ENCODE measurements at regions not wholly inside any gene's neighbourhood (a gene's known extent, or its start where the extent isn't known, plus 50 kb on each side); places are given as distances from the start of the nearest gene placed in this dataset.

DNA sequence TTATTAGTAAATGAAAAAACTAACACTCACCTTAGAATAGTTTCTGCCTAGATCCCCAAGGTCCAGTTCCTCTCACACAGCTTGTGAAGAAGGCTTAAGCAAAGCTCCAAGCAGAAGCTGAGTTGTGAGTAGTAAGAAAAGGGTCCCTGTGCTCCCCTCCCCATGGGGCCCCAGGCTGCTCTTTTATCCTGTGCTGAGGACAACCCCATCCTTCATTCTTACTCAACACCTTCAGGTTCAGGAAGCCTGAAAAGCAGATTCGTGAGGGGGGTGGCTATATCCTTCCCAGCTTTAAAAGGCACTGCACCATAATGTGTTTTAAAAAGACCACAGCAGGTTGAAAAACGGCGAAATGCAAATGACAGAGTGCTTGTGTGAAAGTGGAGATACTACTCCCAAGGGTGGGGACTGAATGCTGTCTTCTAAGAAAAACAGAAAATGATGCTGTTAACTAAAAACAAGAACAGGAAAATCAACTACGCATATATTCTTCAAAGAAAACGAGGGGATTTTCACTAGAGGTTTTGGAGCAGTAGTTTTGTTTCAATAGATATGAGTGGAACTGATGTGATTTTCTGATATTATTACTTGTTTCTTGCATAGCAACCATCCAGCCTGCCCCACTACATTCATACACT lies 182.7 kb downstream of the KTN1 start:
- peaks cover 16% of the 10 kb centered on the region for H3K27me3 ChIP-seq (ENCODE audit: control insufficient read depth, insufficient read depth, low read length)
- H3K27ac ChIP-seq (ENCODE audit: low read depth, low read length): no peak overlapping the region
- no peak for DNase-seq (ENCODE audit: low read depth, low spot score)
- CTCF ChIA-PET: interaction anchor here (0.5 kb wide), 1 partner anchor 59 kb away, joined by 3 read pairs; no protein-coding TSS in a partner anchor
- no peak overlapping the region for H3K4me3 ChIP-seq (ENCODE audit: low read depth, low read length)
- TF ChIP-seq, protein P1, sequence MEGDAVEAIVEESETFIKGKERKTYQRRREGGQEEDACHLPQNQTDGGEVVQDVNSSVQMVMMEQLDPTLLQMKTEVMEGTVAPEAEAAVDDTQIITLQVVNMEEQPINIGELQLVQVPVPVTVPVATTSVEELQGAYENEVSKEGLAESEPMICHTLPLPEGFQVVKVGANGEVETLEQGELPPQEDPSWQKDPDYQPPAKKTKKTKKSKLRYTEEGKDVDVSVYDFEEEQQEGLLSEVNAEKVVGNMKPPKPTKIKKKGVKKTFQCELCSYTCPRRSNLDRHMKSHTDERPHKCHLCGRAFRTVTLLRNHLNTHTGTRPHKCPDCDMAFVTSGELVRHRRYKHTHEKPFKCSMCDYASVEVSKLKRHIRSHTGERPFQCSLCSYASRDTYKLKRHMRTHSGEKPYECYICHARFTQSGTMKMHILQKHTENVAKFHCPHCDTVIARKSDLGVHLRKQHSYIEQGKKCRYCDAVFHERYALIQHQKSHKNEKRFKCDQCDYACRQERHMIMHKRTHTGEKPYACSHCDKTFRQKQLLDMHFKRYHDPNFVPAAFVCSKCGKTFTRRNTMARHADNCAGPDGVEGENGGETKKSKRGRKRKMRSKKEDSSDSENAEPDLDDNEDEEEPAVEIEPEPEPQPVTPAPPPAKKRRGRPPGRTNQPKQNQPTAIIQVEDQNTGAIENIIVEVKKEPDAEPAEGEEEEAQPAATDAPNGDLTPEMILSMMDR (IDR thresholded peaks at IDR 0.05; ENCODE audit: low read depth, low read length): no peak
- no peaks in the 10 kb centered on the region for H3K9me3 ChIP-seq (ENCODE audit: control insufficient read depth, insufficient read depth, low read length)
- POLR2A ChIA-PET: no interaction called here

DNA sequence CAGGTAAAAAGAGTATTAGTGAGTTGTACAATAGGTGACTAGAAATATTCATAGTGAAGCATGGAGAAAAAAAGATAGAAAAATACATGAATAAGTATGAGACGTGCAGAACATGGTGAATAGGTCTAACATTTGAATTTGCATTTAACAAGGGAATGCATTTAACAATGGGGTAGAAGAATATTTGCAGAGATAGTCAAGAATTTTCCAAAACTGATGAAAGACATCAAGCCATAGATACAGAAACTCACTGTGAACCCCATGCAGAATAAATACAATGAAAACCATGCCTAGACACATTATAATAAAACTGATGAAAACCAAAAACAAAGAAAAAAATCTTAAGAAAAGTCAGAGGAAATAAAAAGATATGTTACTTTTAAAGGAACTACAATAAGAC lies 184.8 kb downstream of the KTN1 start:
- H3K27me3 ChIP-seq (ENCODE audit: control insufficient read depth, insufficient read depth, low read length): peaks cover 12% of the 10 kb centered on the region
- CTCF ChIA-PET: interaction anchor here (1.4 kb wide), 1 partner anchor 33 kb away, joined by 7 read pairs; no protein-coding TSS in a partner anchor
- no peaks in the 10 kb centered on the region for H3K9me3 ChIP-seq (ENCODE audit: control insufficient read depth, insufficient read depth, low read length)
- H3K27ac ChIP-seq (ENCODE audit: low read depth, low read length): no peak overlapping the region
- TF ChIP-seq, protein P1 (IDR thresholded peaks at IDR 0.05; ENCODE audit: low read depth, low read length): no peak
- H3K4me3 ChIP-seq (ENCODE audit: low read depth, low read length): no peak overlapping the region
- POLR2A ChIA-PET: no interaction called here
- no peak for DNase-seq (ENCODE audit: low read depth, low spot score)

DNA sequence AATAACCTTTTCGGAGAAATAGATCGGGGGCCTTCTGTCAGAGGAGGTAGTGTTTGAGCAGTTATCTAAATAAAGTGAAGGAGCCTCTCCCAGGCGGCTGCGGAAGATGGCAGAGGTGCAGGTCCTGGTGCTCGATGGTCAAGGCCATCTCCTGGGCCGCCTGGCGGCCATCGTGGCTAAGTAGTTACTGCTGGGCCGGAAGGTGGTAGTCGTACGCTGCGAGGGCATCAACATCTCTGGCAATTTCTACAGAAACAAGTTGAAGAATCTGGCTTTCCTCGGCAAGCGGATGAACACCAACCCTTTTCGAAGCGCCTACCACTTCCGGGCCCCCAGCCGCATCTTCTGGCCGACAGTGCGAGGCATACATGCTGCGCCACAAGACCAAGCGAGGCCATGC lies 186.1 kb downstream of the KTN1 start:
- CTCF ChIA-PET: no interaction called here
- POLR2A ChIA-PET: no interaction called here
- TF ChIP-seq, protein P1 (IDR thresholded peaks at IDR 0.05; ENCODE audit: low read depth, low read length): no peak
- Histone ChIP-seq H3K4me3 (ENCODE audit: low read depth, low read length) (no peak overlapping the region), H3K9me3 (ENCODE audit: control insufficient read depth, insufficient read depth, low read length) (no peaks in the 10 kb centered on the region), H3K27me3 (ENCODE audit: control insufficient read depth, insufficient read depth, low read length) (peaks cover 12% of the 10 kb centered on the region), H3K27ac (ENCODE audit: low read depth, low read length) (no peak overlapping the region)
- DNase-seq (ENCODE audit: low read depth, low spot score): no peak

DNA sequence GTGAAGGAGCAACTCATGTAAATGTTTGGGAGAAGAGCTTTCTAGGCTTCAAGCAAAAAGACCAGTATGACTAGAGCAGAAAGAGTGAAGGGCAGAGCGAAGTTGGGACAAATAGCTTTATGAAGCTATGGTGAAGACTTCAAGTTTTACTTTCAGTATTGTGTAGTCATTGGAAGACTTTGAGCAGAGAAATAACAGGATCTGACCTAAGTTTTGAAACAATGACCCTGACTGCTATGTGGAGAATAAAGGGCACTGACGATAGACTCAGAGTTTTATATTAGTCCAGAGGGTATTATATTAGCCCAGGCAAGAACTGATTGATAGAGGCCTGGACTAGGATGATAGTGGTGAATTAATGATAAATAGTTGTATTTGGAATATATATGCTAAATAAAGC lies 187.3 kb downstream of the KTN1 start:
- Histone ChIP-seq H3K4me3 (ENCODE audit: low read depth, low read length) (no peak overlapping the region), H3K9me3 (ENCODE audit: control insufficient read depth, insufficient read depth, low read length) (no peaks in the 10 kb centered on the region), H3K27me3 (ENCODE audit: control insufficient read depth, insufficient read depth, low read length) (peaks cover 9% of the 10 kb centered on the region), H3K27ac (ENCODE audit: low read depth, low read length) (no peak overlapping the region)
- no peak for DNase-seq (ENCODE audit: low read depth, low spot score)
- TF ChIP-seq, protein P1 (IDR thresholded peaks at IDR 0.05; ENCODE audit: low read depth, low read length): no peak
- ChIA-PET POLR2A (no interaction called here), CTCF (no interaction called here)

DNA sequence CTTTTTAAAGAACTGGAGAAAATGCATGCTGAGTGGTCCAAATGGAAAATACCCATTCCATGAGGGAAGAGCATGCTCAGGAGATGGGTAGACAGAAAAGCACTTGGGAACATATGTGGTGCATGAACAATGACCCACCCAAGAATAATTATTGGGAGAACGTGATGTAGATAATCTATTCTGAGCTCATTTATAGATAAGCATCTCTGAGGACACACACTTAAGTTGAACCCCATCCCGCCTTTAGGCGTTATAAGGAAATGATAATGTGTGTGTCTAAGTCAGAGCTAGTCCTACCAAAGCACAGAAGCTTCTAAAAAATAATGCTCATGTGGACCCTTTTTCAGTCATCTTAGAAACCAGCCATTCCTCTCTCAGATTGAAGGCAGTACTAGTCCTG lies 189.9 kb downstream of the KTN1 start:
- H3K27ac ChIP-seq (ENCODE audit: low read depth, low read length): no peak overlapping the region
- H3K27me3 ChIP-seq (ENCODE audit: control insufficient read depth, insufficient read depth, low read length): peaks cover 7% of the 10 kb centered on the region
- DNase-seq (ENCODE audit: low read depth, low spot score): no peak
- no peaks in the 10 kb centered on the region for H3K9me3 ChIP-seq (ENCODE audit: control insufficient read depth, insufficient read depth, low read length)
- ChIA-PET CTCF (interaction anchor here (1.0 kb wide), 2 partner anchors 16 to 38 kb away, joined by 3 to 5 read pairs; no protein-coding TSS in a partner anchor), POLR2A (no interaction called here)
- no peak overlapping the region for H3K4me3 ChIP-seq (ENCODE audit: low read depth, low read length)
- TF ChIP-seq, protein P1 (IDR thresholded peaks at IDR 0.05; ENCODE audit: low read depth, low read length): no peak

All from AG04450 (cell line).